Stimulated activated CD4-positive, alpha-beta T cell treated with anti-CD3 and anti-CD28 coated beads, Interleukin-2, amount 100 ng/mL, for 24 hours (primary cell): ENCODE measurements at regions not wholly inside any gene's neighbourhood (a gene's known extent, or its start where the extent isn't known, plus 50 kb on each side); places are given as distances from the start of the nearest gene placed in this dataset.
"Not testable (repeated sequence)": the region's sequence is repeated elsewhere in the genome, so short reads cannot be mapped to it uniquely, and the experiment has no call there.

ENCODE experiments used
- DNase-seq, 2 donors: peaks; one replicate each; pipeline ENCODE4 v3.0.0-alpha.2; 2020

DNA sequence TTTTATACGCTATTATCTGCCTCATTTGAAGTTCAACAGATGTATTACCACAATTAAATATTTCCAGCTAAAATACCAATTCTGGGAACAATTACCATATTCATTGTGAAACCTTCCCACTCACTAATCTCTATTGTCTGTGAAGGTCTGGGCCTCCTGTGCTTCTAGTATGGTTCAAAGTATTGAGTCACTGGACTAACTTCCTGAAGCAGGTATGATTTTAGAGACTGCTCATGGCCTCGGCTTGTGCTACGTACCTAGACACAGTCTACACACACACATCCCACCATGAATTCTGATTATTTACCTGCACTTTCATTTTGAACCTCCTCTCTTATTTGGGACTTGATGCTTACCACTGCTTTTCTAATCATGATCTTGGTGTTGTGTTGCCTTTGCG is 180.7 kb upstream of the EPHA4 start:
- DNase-seq, result no peak

DNA sequence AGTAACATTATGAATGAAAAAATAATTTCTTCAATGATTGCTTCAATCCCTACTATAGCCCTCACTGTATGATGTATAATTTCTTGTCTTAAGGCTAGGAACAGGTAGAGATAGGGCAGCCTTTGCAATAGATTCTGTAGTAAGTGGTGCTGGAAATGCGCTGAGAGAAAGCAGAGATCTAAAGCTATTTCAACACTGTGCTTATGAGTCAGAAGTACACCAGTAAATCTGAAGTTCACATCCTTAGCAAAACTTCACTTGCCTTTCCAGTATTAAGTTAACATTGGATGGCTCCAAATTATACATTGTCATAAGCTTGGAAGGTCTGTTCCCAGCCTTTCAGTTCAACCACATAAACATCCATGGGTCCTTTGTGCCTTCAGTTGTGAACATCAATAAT is 178.2 kb upstream of the EPHA4 start:
- no peak for DNase-seq

DNA sequence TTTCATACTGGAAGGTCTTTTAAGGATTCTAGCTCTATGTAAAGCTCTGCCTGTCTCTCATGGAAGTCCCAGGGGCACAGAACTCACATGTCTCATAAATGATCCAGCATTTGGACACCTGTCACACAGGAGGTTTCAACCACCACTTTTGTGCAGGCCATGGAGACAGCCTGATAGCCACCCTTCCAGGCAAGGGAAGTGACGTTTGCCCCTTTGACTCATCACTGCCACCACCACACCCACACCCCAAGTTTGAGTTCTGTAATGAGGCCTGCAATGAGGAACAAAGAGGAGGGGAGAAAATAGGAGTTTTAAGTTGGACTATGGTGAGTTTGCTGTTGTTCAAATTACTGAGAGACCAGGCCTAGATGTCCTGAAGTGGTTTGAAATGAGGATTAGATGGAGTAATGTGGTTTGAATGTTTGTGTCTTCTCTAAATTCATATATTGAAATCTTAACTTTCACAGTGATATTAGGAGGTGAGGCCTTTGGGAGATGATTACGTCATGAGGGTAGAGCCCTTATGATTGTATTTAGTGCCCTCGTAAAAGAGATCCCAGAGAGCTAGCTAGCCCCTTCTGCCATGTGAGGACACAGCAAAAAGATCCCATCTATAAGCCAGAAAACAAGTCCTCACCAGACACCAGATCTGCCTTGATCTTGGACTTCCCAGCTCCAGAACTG is 175.3 kb upstream of the EPHA4 start:
- DNase-seq, result no peak

DNA sequence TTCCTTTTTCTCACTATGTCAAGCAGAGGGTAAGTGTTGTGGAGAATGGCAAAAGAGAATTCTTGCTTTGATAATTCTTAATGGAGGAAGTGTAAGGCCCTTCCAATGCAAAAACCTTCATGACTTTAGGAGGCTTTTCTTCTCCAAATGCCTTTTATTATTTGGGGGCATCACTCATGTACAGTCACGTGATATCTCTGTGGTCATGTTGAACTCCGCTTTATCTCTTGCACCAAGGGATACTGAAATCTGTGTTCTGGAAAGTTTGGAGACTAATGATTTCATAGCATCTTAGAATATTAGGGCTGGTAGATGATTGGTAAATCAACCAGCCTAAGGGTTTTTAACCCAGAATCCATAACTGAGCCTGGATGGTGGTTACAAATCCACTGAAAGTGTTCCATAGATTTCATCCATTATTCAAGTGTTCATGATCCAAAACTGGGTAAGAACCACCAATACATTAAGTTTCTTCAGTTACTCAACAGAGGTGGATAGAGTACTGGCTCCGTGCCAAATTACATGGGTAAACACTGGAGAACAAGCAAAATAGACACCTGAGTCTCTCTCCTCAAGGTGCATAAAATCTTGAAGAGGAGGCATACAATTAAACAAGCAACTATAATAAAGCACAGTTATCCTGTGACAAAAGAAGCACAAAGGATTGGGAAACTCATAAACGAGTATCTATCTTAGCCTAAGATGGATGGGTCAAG is 169.6 kb upstream of the EPHA4 start:
- no peak for DNase-seq

GRCh38 chr2:221731432-221732145 is 159.5 kb upstream of the EPHA4 start:
- DNase-seq, result no peak

- DNase-seq, result no peak
Measured at GRCh38 chr2:221726894-221727513, 154.9 kb upstream of the EPHA4 start.

GRCh38 chr2:221724631-221725203 is 152.6 kb upstream of the EPHA4 start:
- DNase-seq, result no peak

DNA sequence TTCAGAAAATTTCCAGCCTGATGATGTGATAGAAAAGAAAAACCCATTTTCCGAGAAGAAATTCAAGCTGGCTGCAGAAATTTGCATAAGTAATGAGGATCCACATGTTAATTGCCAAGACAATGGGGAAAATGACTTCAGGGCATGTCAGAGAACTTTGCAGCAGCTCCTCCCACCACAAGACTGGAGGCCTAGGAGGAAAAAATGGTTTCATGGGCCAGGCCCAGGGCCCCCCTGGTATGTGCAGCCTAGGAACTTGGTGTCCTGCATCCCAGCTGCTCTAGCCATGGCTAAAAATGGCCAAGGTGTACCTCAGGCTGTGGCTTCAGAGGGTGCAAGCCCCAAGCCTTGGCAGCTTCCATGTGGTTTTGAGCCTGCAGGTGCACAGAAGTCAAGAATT is 152.0 kb upstream of the EPHA4 start:
- DNase-seq, result not testable (repeated sequence)

GRCh38 chr2:221716426-221717303 is 144.6 kb upstream of the EPHA4 start:
- DNase-seq, result no peak

GRCh38 chr2:221715523-221716247 is 143.6 kb upstream of the EPHA4 start:
- no peak for DNase-seq

GRCh38 chr2:221710744-221711143 is 138.6 kb upstream of the EPHA4 start:
- no peak for DNase-seq

GRCh38 chr2:221708902-221709301 is 136.8 kb upstream of the EPHA4 start:
- no peak for DNase-seq

- no peak for DNase-seq
Measured at GRCh38 chr2:221705185-221705877, 133.2 kb upstream of the EPHA4 start.

DNA sequence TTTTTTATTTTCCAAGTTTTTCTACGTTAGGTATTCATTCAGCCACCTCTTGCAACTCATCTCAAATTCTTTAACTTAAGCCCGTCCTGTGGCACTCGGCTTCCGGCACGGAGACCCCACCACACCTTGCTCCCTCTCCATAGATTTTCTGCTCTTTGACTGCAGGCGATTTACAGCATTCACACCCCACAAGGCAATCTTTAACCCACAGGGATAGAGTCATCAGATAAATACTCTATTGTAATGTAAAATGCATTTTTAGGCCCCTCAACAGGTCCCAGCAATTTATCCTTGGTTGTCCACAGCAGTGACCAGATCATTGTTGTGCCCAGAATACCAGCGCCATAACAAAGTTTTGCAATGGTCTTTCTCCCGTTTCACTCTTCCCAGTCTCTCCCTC is 132.3 kb upstream of the EPHA4 start:
- no peak for DNase-seq

- DNase-seq, result no peak
Measured at GRCh38 chr2:221693365-221693764, 121.3 kb upstream of the EPHA4 start.

DNA sequence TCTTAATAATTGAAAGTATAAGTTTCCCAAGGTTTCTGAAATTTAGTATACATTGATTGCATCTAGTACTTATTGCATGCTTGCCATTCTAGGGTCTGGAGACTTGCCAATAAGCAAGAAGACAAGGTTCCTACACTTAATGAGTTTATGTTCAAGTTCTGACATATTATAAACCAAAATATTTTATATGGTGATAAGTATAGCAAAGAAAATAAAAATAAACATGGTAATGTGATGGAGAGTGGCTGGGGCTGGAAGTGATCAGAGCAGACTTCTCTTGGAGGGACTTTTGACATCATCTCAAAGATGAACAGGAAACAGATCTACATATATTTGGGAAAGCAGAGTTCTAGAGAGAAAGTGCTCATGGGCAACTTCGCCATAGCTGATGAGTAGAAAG is 119.5 kb upstream of the EPHA4 start:
- no peak for DNase-seq

DNA sequence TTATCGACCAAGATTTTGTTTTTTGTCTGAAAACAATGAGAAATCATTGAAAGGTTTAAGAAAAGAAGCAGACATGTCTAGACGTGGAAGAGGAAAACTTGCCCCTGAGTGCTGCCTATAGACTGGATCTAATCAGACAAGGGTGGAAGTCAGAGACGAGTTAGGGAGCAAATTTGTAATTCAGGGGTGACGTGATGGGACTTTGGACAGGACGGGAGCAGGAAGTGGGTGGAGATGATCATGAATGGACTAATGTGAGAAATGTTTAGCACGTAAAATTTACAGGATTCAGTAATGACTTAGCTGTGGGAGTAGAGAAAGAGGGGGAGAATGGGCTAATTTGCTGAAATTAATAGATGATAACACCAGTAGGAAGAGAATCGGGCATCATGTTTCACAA is 117.0 kb upstream of the EPHA4 start:
- no peak for DNase-seq

GRCh38 chr2:221680548-221680947 is 108.4 kb upstream of the EPHA4 start:
- DNase-seq, result no peak

DNA sequence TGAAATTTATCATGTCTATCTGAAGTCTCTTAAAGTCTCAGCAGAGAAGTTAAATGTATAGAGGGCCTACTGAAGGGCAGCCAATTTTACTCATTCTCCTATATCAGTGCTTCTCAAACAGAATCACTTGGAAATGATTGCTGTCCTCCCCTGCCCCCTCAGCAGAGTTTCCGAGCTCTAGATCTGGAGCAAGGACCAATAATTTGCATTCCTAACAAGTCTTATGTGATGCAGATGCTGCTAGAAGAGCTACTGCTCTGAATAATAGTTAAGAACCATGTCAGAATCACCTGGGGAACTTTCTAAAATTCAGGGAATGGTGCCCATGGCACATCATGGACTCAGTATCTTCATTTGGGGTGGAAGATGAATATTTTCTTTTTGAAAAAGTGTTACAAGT is 105.6 kb upstream of the EPHA4 start:
- DNase-seq, result no peak

GRCh38 chr2:221676566-221677172 is 104.6 kb upstream of the EPHA4 start:
- DNase-seq, result no peak
